ENCODE measurements at regions not wholly inside any gene's neighbourhood (a gene's known extent, or its start where the extent isn't known, plus 50 kb on each side); places are given as distances from the start of the nearest gene placed in this dataset.
"Not testable (repeated sequence)": the region's sequence is repeated elsewhere in the genome, so short reads cannot be mapped to it uniquely, and the experiment has no call there.

- no peak for DNase-seq (ENCODE audit: low read depth)
These were observed 613.4 kb downstream of the MCTP2 start for GRCh38 chr15:94844538-94845389.

DNA sequence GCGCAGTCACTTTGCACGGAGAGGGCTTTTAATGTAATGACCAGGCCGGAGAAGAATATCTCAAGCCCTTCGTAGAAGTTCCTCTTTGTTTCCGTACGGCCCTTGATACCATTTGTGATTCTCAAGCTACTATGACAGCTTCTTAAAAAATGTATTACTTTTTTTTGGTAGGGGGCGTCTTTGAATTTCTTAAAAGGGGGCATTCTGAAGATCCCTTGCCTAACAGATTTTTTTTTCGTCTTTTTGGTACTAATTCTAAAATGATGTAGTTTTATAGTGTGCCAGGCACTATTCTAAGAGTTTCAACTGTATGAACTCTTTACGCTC lies 614.0 kb downstream of the MCTP2 start:
- DNase-seq (ENCODE audit: low read depth) = no peak

DNA sequence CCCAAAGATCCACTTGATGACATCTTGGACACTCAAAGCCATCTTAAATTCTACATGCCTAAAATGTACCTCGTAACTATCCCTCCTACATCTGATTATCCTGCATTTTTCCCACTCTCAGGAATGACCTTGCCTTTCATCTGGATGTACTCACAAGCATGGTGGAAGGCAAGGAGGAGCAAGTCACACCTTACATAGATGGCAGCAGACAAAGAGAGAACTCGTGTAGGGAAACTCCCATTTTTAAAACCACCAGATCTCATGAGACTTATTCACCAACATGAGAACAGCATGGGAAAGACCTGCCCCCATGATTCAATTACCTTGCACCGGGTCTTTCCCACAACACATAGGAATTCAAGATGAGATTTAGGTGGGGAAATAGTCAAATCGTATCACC lies 616.0 kb downstream of the MCTP2 start:
- DNase-seq (ENCODE audit: low read depth) = no peak

DNA sequence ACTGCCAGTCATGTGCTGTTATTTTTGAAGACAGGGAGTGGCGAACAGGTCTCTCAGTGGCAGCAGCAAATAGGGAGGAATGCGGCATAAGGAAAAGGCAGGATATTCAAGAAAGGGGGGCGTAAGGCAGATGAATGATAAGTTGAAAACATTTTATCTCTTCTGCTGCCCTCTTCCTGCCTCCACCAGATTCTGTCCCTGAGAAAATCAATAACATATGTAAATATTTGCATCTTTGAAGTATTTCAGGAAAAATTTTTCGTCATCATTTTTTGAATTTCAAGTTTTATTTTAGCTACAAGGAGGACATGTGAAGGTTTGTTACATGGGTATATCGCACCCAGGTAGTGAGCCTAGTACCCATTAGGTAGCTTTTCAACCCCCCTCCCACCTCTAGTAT lies 616.7 kb downstream of the MCTP2 start:
- no peak for DNase-seq (ENCODE audit: low read depth)

DNA sequence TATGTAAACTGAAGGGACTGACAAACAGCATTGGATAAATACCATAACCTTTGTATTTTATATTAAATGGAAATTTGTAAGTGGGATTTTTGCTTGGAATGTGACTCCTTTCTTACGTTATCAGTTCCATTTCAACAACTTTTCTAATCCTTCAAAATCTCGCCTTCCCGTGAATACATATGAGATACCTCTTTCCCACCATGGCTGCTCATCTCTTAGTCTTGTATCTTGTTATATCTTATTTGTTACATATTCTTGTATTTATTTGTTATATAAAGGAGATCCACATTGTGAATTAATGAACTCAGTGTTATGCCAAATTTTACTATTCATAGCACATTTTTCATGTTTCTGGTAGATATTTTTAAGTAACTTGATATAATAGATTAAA lies 623.7 kb downstream of the MCTP2 start:
- no peak for DNase-seq (ENCODE audit: low read depth)

GRCh38 chr15:94855409-94856266 lies 624.3 kb downstream of the MCTP2 start:
- no peak for DNase-seq (ENCODE audit: low read depth)

GRCh38 chr15:94856267-94856854 lies 625.0 kb downstream of the MCTP2 start:
- no peak for DNase-seq (ENCODE audit: low read depth)

- no peak for DNase-seq (ENCODE audit: low read depth)
These were observed 626.1 kb downstream of the MCTP2 start for GRCh38 chr15:94857466-94857865.

- DNase-seq (ENCODE audit: low read depth) = no peak
These were observed 626.6 kb downstream of the MCTP2 start for GRCh38 chr15:94858011-94858410.

DNA sequence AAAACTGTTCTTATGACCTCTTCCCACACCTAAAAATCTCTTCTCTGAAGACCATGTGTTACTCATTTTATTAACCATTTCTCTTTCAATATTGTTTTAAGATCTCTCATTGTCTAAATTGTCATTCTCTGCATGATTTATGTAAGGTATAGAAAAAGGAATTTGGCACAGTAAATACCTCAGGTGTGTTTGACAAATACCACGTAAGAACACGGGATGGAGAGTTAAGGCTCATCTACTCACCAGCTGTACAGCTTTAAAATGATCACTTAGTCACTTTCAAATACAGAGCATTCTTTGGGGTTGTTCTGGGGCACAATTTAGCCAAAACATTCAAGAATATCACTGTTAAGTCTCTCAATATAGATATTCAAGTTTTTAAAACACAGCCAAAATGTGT lies 627.1 kb downstream of the MCTP2 start:
- no peak for DNase-seq (ENCODE audit: low read depth)

DNA sequence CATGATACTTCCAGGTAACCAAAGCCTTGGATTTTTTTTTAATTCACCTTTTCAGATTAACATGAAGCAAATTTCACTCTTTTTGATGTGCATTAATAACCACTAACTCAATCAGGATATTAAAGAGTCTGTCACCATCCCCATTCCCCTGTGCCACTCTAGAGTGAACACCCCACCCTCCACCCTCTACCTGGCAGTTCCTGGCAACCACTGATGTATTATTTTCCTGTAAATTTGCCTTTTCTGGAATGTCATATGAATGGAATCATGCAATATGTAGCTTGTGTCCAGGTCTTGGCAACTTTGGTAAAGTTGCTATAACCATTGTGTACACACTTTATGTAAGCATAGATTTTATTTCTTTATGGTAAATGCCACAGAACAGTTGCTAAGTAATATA lies 627.6 kb downstream of the MCTP2 start:
- no peak for DNase-seq (ENCODE audit: low read depth)

DNA sequence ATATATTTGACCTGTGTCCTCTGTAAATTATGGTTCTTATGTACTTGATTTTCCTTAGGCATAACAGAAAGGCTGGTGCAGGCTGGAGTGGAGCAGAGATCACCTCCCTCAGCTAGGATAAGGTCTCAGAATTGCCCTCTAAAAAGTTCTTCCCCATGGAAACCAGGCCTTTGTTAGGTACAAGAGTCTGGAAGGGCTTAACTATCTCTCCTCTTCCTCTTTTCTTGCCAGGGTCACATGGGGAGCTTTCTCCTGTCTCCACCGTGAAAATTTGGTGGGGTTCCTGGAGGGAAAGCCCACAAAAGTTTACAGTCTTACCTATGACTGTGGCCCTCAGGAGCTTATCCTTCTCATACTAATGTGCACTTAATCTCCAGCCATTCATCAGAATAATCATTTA lies 633.2 kb downstream of the MCTP2 start:
- DNase-seq (ENCODE audit: low read depth) = no peak

- not testable (repeated sequence) for DNase-seq (ENCODE audit: low read depth)
These were observed 636.9 kb downstream of the MCTP2 start for GRCh38 chr15:94868265-94868664.

- DNase-seq (ENCODE audit: low read depth) = no peak
These were observed 644.2 kb downstream of the MCTP2 start for GRCh38 chr15:94875550-94875949.

- DNase-seq (ENCODE audit: low read depth) = no peak
These were observed 646.5 kb downstream of the MCTP2 start for GRCh38 chr15:94877833-94878232.

- DNase-seq (ENCODE audit: low read depth) = no peak
These were observed 650.8 kb downstream of the MCTP2 start for GRCh38 chr15:94882071-94882712.

DNA sequence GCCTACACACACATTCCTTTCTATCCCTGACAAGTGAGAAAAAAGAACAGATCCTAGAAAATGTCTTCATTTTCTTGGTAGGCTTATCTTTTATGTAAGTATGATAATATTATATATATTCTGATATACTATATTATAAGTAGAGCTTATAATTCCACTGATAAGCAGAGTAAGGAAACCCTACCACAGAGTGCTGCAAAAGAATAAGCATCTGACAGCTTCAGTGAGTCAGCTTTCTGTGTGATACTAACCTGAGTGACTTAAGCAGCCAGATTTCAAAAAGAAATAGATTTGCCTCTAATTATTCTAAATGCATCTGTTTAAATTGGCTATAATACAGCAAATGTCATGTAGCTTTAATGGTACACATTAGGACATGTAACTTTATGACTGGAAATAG lies 656.0 kb downstream of the MCTP2 start:
- DNase-seq (ENCODE audit: low read depth) = no peak

DNA sequence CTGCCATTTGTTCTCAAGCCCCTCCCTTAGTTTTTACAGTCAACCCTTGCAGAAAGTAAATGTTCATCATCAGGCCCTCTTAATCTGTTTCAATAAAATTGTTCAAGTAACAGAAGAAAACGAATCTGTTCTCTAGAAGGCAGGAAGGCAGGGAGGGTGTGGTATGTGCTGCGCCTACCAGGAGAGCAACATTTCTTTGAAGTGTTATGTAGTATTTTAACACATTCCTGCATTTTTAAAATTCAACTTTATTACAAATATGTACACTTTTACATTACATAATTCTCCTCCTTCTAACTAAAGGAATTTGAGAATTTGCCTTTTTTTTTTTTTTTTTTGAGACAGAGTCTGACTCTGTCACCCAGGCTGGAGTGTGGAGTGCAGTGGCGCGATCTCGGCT lies 657.8 kb downstream of the MCTP2 start:
- no peak for DNase-seq (ENCODE audit: low read depth)

DNA sequence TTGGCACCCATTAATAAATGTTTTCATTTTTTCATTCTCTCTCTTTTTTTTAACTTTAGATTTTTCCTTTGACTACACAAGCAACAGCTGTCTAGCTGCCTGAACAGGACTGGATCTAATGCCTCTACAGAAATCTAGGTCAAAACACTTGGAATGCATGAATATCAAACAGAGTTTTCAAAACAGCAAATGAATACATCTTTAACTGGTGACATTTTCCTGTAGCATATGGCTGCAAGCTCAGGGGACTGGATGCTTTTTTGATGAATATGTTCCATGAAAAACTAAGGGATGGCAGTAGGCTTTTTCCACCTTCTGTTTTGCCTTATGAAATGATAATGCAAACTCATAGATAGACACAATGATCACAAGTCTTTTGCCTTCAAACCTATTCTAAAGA lies 661.7 kb downstream of the MCTP2 start:
- DNase-seq (ENCODE audit: low read depth) = no peak

DNA sequence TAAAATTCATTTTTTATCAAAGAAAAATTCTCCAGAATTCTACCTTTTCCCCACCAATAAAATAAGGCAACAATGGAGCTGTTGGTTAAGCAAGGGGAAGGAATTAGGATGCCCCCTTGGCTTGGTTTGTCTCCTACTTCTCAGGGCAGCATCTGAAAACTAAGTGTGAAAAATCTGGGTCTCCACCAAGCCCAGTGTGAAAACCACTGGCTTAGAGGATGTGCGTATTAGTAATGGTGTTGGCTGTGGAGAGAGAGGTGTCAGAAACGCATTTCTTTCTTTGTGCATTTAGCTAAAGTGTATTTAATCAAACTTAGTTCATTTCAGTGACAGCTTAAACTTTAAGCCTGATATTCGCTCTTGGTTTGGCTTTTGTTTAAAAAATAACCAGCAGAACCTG lies 662.7 kb downstream of the MCTP2 start:
- no peak for DNase-seq (ENCODE audit: low read depth)

- DNase-seq (ENCODE audit: low read depth) = no peak
These were observed 678.1 kb downstream of the MCTP2 start for GRCh38 chr15:94909510-94909909.

DNA sequence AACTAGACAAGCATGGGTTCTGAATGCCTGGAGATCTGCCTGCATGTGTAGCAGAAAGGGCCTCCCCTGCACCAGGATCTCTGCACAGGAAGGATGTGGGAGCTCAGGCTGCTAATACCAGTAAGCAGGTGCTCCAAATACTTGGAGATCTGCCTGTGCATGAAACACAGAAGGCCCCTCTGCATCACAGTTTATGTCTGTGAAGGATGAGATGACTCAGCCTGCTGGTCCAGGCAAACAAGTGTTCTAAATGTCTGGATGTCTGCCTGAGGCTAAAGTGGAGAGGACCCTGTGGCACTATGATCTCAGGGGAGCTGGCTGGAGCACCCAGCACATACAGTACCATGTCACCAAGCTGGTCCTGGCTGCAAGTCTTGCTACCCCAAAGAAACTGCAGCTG lies 678.8 kb downstream of the MCTP2 start:
- no peak for DNase-seq (ENCODE audit: low read depth)

DNA sequence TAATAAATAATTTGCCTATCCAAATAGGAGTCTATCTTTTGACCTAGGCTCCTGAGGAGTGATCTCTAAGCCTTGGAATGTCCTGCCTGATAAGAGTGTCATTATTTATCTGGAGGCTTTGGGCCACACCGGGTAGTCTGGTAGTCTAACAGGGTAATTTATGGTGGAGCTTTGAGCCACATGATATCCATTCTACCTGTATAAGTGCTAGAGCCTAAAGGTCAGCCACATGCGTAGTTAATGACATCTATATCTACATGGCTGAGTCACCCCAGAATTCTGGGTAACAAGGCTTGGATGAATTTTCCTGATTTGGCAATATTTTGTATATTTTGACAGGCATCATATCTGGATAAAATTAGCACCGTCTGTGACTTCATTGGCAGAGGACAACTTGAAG lies 681.4 kb downstream of the MCTP2 start:
- no peak for DNase-seq (ENCODE audit: low read depth)
